ENCODE measurements at regions not wholly inside any gene's neighbourhood (a gene's known extent, or its start where the extent isn't known, plus 50 kb on each side); places are given as distances from the start of the nearest gene placed in this dataset.

- no peak for DNase-seq (ENCODE audit: extremely low read depth in 1 of 2, low read depth in 1 of 2)
Observed at GRCh38 chr2:111716905-111717775, 166.9 kb downstream of the ANAPC1 start.

All from stimulated activated CD8-positive, alpha-beta memory T cell treated with anti-CD3 and anti-CD28 coated beads, Interleukin-7, amount 100 ng/mL, for 48 hours (primary cell).